HCT116 (cell line): ENCODE measurements at regions not wholly inside any gene's neighbourhood (a gene's known extent, or its start where the extent isn't known, plus 50 kb on each side); places are given as distances from the start of the nearest gene placed in this dataset.

ENCODE experiments used
- ATAC-seq: fragments of 200-7000 bp; cut with Tn5 transposase; 2 replicates; pipeline ENCODE4 v1.9.1; 2020; ENCODE audit warnings: mild to moderate bottlenecking, moderate library complexity
- BruUV-seq: library from RNA; stranded (reverse); fragments of 400-500 nt; replicated peaks from 2 replicates; lab custom pipeline; 2021; lab: Mats Ljungman, UMichigan
- CTCF ChIA-PET: fragments of 300-600 bp; sonication (Branson Sonifier 250); formaldehyde crosslinking; loops from one replicate; lab custom pipeline; 2021; ENCODE audit warnings: antibody characterized with exemption; lab: Charles Lee
- POLR2A ChIA-PET: fragments of 300-600, 350-600 bp; sonication (Branson Sonifier 250); formaldehyde crosslinking; loops from one replicate; lab custom pipeline; 2021; ENCODE audit warnings: antibody characterized with exemption; lab: Charles Lee
- RAD21 ChIA-PET, 2 experiments: fragments of 300-600 bp; sonication (Branson Sonifier 250); formaldehyde crosslinking; loops; one replicate each; lab custom pipeline; 2023; ENCODE audit warnings: low total read pairs in 2 of 2; ENCODE audit not compliant: uncharacterized antibody in 2 of 2, unreplicated experiment in 2 of 2, low non-redundant PET in 1 of 2; lab: Charles Lee
- DNase-seq: peaks from one replicate; pipeline ENCODE4 v3.0.0-alpha.2; 2010; ENCODE audit warnings: low read depth, low spot score
- H2AFZ ChIP-seq: fragments of 200-600 bp; shearing (Covaris generic), sonication (generic); 2 replicates; pipeline ENCODE4 v1.6.1; 2017; ENCODE audit warnings: low read depth, mixed run types, mixed read lengths, antibody characterized with exemption, low read length; ENCODE audit not compliant: poor library complexity, severe bottlenecking
- H3K27ac ChIP-seq: 2 replicates; pipeline ENCODE4 v1.5.1; 2012; ENCODE audit warnings: low read depth, low read length
- H3K27me3 ChIP-seq: fragments of 200-600 bp; sonication (generic); 2 replicates; pipeline ENCODE4 v1.6.1; 2016; ENCODE audit warnings: mixed run types, low read length, mixed read lengths; ENCODE audit not compliant: insufficient read depth
- H3K36me3 ChIP-seq, 2 experiments: fragments of 200-500 bp in 1 of 2; fragments of 200-600 bp in 1 of 2; sonication (Bioruptor generic) in 1 of 2; sonication (generic) in 1 of 2; 2 replicates each; pipeline versions ENCODE4 v1.5.1 to v1.6.1; 2014 to 2016; ENCODE audit warnings: low read length in 2 of 2, inconsistent platforms in 1 of 2, mixed read lengths in 1 of 2, mixed run types in 1 of 2; ENCODE audit not compliant: insufficient read depth in 2 of 2, control insufficient read depth in 1 of 2
- H3K4me1 ChIP-seq, 2 experiments: fragments of 200-600 bp in 1 of 2; sonication (generic) in 1 of 2; 2 replicates each; pipeline versions ENCODE4 v1.5.1 to v1.6.1; 2012 to 2017; ENCODE audit warnings: low read length in 2 of 2, inconsistent platforms in 1 of 2, mild to moderate bottlenecking in 1 of 2, mixed read lengths in 1 of 2, mixed run types in 1 of 2, moderate library complexity in 1 of 2; ENCODE audit not compliant: insufficient read depth in 2 of 2, control insufficient read depth in 1 of 2
- H3K4me2 ChIP-seq: fragments of 200-600 bp; sonication (generic); 2 replicates; pipeline ENCODE4 v1.6.1; 2017; ENCODE audit warnings: mixed run types, low read length, mixed read lengths
- H3K4me3 ChIP-seq, 2 experiments: fragments of 200-600 bp in 1 of 2; sonication (generic) in 1 of 2; replicated peaks in 1 of 2; 2 replicates each; pipeline ENCODE4 v1.5.1; 2011 to 2016; ENCODE audit warnings: low read length in 2 of 2, control low read depth in 1 of 2, low read depth in 1 of 2, mild to moderate bottlenecking in 1 of 2, mixed read lengths in 1 of 2, mixed run types in 1 of 2
- H3K79me2 ChIP-seq: fragments of 200-600 bp; sonication (generic); 2 replicates; pipeline ENCODE4 v1.6.1; 2017; ENCODE audit warnings: mild to moderate bottlenecking, mixed run types, low read length, moderate library complexity, mixed read lengths; ENCODE audit not compliant: insufficient read depth
- H3K9ac ChIP-seq: fragments of 200-600 bp; sonication (generic); 2 replicates; pipeline ENCODE4 v1.6.1; 2016; ENCODE audit warnings: low read length, mixed read lengths
- H3K9me2 ChIP-seq: fragments of 200-600 bp; sonication (generic), shearing (Covaris generic); 2 replicates; pipeline ENCODE4 v1.6.1; 2017; ENCODE audit warnings: mixed run types, mild to moderate bottlenecking, moderate library complexity; ENCODE audit not compliant: insufficient read depth
- H3K9me3 ChIP-seq, 2 experiments: fragments of 200-500 bp in 1 of 2; fragments of 200-600 bp in 1 of 2; sonication (Bioruptor generic) in 1 of 2; sonication (generic) in 1 of 2; 2 replicates each; pipeline ENCODE4 v1.6.1; 2014 to 2017; ENCODE audit warnings: low read length in 2 of 2, mixed read lengths in 2 of 2, inconsistent platforms in 1 of 2, low read depth in 1 of 2, mild to moderate bottlenecking in 1 of 2, mixed run types in 1 of 2, moderate library complexity in 1 of 2; ENCODE audit not compliant: control insufficient read depth in 1 of 2, insufficient read depth in 1 of 2
- H4K20me1 ChIP-seq: fragments of 200-600 bp; sonication (generic), shearing (Covaris generic); 2 replicates; pipeline ENCODE4 v1.6.1; 2017; ENCODE audit warnings: mixed run types, mild to moderate bottlenecking, moderate library complexity; ENCODE audit not compliant: insufficient read depth
- CBX3 ChIP-seq: IDR thresholded peaks from 2 replicates; pipeline ENCODE4 v1.6.1; 2012; ENCODE audit warnings: low read depth
- CTCF ChIP-seq, 3 experiments: fragments of 200-600 bp in 1 of 3; sonication (generic) in 1 of 3; IDR thresholded peaks in 2 of 3; conservative IDR thresholded peaks in 1 of 3; 2 replicates each; pipeline ENCODE4 v1.5.1; 2012 to 2017; ENCODE audit warnings: low read depth in 2 of 3, low read length in 2 of 3, antibody characterized with exemption in 1 of 3, borderline replicate concordance in 1 of 3, control low read depth in 1 of 3, mild to moderate bottlenecking in 1 of 3, mixed read lengths in 1 of 3, mixed run types in 1 of 3, moderate library complexity in 1 of 3; ENCODE audit not compliant: insufficient read depth in 1 of 3
- ELF1 ChIP-seq: IDR thresholded peaks from 2 replicates; pipeline ENCODE4 v1.6.1; 2012; ENCODE audit warnings: low read depth, borderline replicate concordance
- EZH2 ChIP-seq: fragments of 200-600 bp; sonication (generic); IDR thresholded peaks from 2 replicates; pipeline ENCODE4 v1.6.1; 2017; ENCODE audit warnings: antibody characterized with exemption, mixed run types
- EZH2phosphoT487 ChIP-seq: fragments of 200-600 bp; IDR thresholded peaks from 2 replicates; pipeline ENCODE4 v1.6.1; 2018; ENCODE audit warnings: antibody characterized with exemption, borderline replicate concordance
- POLR2A ChIP-seq: IDR thresholded peaks from 2 replicates; pipeline ENCODE4 v1.7.0; 2011; ENCODE audit warnings: borderline replicate concordance; ENCODE audit not compliant: insufficient read depth, insufficient read length; ENCODE audit errors: extremely low read depth
- POLR2AphosphoS5 ChIP-seq: IDR thresholded peaks from 2 replicates; pipeline ENCODE4 v1.6.1; 2011; ENCODE audit warnings: mild to moderate bottlenecking, low read depth, low read length, moderate library complexity
- SIN3A ChIP-seq: IDR thresholded peaks from 2 replicates; pipeline ENCODE4 v1.6.1; 2012; ENCODE audit warnings: low read depth
- SP1 ChIP-seq: IDR thresholded peaks from 2 replicates; pipeline ENCODE4 v1.6.1; 2012; ENCODE audit warnings: low read depth
- SRF ChIP-seq: IDR thresholded peaks from 2 replicates; pipeline ENCODE4 v1.6.1; 2012; ENCODE audit warnings: low read depth
- TCF7L2 ChIP-seq: IDR thresholded peaks from 2 replicates; pipeline ENCODE4 v1.7.0; 2011; ENCODE audit warnings: borderline replicate concordance, inconsistent platforms; ENCODE audit not compliant: insufficient read depth, insufficient read length; ENCODE audit errors: extremely low read depth
- ZNF274 ChIP-seq: fragments of 200-500 bp; sonication (Bioruptor generic); IDR thresholded peaks from 2 replicates; pipeline ENCODE4 v1.6.1; 2014; ENCODE audit warnings: mild to moderate bottlenecking, low read depth, low read length, inconsistent platforms
- intact Hi-C: fragments of 100-400 bp; cut with micrococcal nuclease; formaldehyde crosslinking; loops from 2 replicates; pipeline ENCODE4 v1.10.0; 2022
- TF ChIP-seq, protein P1 (sequence below): IDR thresholded peaks from 2 replicates; pipeline ENCODE4 v1.6.1; 2012
- TF ChIP-seq, protein P2 (sequence below): IDR thresholded peaks from 2 replicates; pipeline ENCODE4 v1.6.1; 2011; ENCODE audit warnings: mild to moderate bottlenecking, low read length, moderate library complexity; ENCODE audit not compliant: insufficient replicate concordance; ENCODE audit errors: extremely low read depth

GRCh38 chr1:228992044-228992443 lies 256.8 kb downstream of the RHOU start:
- BruUV-seq: no TSS peak
- ATAC-seq: no peak
- no peaks in the 10 kb centered on the region for H3K79me2 ChIP-seq
- no peaks in the 10 kb centered on the region for H3K9me3 ChIP-seq
- H4K20me1 ChIP-seq: no peaks in the 10 kb centered on the region
- no peak overlapping the region for H3K27ac ChIP-seq
- POLR2A ChIA-PET: no interaction called here
- no peaks in the 10 kb centered on the region for H3K36me3 ChIP-seq
- no peaks in the 10 kb centered on the region for H3K4me1 ChIP-seq
- no peak overlapping the region for H2AFZ ChIP-seq
- intact Hi-C loops: no loop called here
- no peak for TF ChIP-seq CTCF (IDR thresholded peaks at IDR 0.05 in 2 of 3, conservative IDR thresholded peaks at IDR 0.05 in 1 of 3; ENCODE audit: borderline replicate concordance in 1 of 3, insufficient read depth in 1 of 3, low read depth in 2 of 3, low read length in 2 of 3)
- no peak for TF ChIP-seq SRF
- TF ChIP-seq ELF1: no peak
- TF ChIP-seq POLR2AphosphoS5: no peak
- TF ChIP-seq CBX3: no peak
- no peak for TF ChIP-seq SP1
- TF ChIP-seq POLR2A: no peak
- TF ChIP-seq TCF7L2: no peak
- TF ChIP-seq, protein P1, sequence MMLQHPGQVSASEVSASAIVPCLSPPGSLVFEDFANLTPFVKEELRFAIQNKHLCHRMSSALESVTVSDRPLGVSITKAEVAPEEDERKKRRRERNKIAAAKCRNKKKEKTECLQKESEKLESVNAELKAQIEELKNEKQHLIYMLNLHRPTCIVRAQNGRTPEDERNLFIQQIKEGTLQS: no peak
- TF ChIP-seq SIN3A: no peak
- TF ChIP-seq EZH2: no peak
- TF ChIP-seq, protein P2, sequence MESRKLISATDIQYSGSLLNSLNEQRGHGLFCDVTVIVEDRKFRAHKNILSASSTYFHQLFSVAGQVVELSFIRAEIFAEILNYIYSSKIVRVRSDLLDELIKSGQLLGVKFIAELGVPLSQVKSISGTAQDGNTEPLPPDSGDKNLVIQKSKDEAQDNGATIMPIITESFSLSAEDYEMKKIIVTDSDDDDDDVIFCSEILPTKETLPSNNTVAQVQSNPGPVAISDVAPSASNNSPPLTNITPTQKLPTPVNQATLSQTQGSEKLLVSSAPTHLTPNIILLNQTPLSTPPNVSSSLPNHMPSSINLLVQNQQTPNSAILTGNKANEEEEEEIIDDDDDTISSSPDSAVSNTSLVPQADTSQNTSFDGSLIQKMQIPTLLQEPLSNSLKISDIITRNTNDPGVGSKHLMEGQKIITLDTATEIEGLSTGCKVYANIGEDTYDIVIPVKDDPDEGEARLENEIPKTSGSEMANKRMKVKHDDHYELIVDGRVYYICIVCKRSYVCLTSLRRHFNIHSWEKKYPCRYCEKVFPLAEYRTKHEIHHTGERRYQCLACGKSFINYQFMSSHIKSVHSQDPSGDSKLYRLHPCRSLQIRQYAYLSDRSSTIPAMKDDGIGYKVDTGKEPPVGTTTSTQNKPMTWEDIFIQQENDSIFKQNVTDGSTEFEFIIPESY: no peak
- no peak for TF ChIP-seq EZH2phosphoT487
- TF ChIP-seq ZNF274: no peak
- no peaks in the 10 kb centered on the region for H3K27me3 ChIP-seq
- H3K9ac ChIP-seq: no peak overlapping the region
- no peak overlapping the region for H3K4me2 ChIP-seq
- RAD21 ChIA-PET: no interaction called here
- no peaks in the 10 kb centered on the region for H3K9me2 ChIP-seq
- no peak for DNase-seq
- no peak overlapping the region for H3K4me3 ChIP-seq
- CTCF ChIA-PET: no interaction called here
